HUES6 (cell line): ENCODE measurements at regions not wholly inside any gene's neighbourhood (a gene's known extent, or its start where the extent isn't known, plus 50 kb on each side); places are given as distances from the start of the nearest gene placed in this dataset.

ENCODE experiments used
- H3K27ac ChIP-seq: 2 replicates; pipeline ENCODE4 v1.7.0; 2013; ENCODE audit warnings: low read depth, mild to moderate bottlenecking, low read length, inconsistent platforms
- H3K27me3 ChIP-seq: 2 replicates; pipeline ENCODE4 v1.6.1; 2013; ENCODE audit warnings: low read length; ENCODE audit not compliant: control insufficient read depth, insufficient read depth
- H3K36me3 ChIP-seq: 2 replicates; pipeline ENCODE4 v1.6.1; 2013; ENCODE audit warnings: low read length; ENCODE audit not compliant: control insufficient read depth, insufficient read depth
- H3K4me1 ChIP-seq: 2 replicates; pipeline ENCODE4 v1.6.1; 2013; ENCODE audit warnings: low read length; ENCODE audit not compliant: control insufficient read depth, insufficient read depth
- H3K4me3 ChIP-seq: 2 replicates; pipeline ENCODE4 v1.5.1; 2013; ENCODE audit warnings: low read depth, low read length
- H3K9ac ChIP-seq: one replicate; pipeline ENCODE4 v1.6.1; 2013; ENCODE audit warnings: mild to moderate bottlenecking, low read length
- H3K9me3 ChIP-seq: 2 replicates; pipeline ENCODE4 v1.6.1; 2013; ENCODE audit warnings: low read depth, low read length; ENCODE audit not compliant: control insufficient read depth, insufficient read depth

GRCh38 chr17:5838661-5839300, 231.4 kb upstream of the WSCD1 start:
- Histone ChIP-seq H3K9ac (no peak overlapping the region), H3K9me3 (no peaks in the 10 kb centered on the region), H3K27me3 (no peaks in the 10 kb centered on the region), H3K36me3 (no peaks in the 10 kb centered on the region), H3K4me1 (no peaks in the 10 kb centered on the region), H3K27ac (no peak overlapping the region), H3K4me3 (no peak overlapping the region)

- Histone ChIP-seq H3K4me3 (no peak overlapping the region), H3K27me3 (no peaks in the 10 kb centered on the region), H3K9me3 (no peaks in the 10 kb centered on the region), H3K9ac (no peak overlapping the region), H3K27ac (no peak overlapping the region), H3K4me1 (no peaks in the 10 kb centered on the region), H3K36me3 (no peaks in the 10 kb centered on the region)
Measured at GRCh38 chr17:5840811-5841446, 229.2 kb upstream of the WSCD1 start.

- no peaks in the 10 kb centered on the region for H3K36me3 ChIP-seq
- H3K4me1 ChIP-seq = no peaks in the 10 kb centered on the region
- H3K9me3 ChIP-seq = no peaks in the 10 kb centered on the region
- no peak overlapping the region for H3K4me3 ChIP-seq
- no peak overlapping the region for H3K9ac ChIP-seq
- no peaks in the 10 kb centered on the region for H3K27me3 ChIP-seq
- no peak overlapping the region for H3K27ac ChIP-seq
Measured at GRCh38 chr17:5841862-5842261, 228.3 kb upstream of the WSCD1 start.

- Histone ChIP-seq H3K4me3 (no peak overlapping the region), H3K9ac (no peak overlapping the region), H3K36me3 (no peaks in the 10 kb centered on the region), H3K27me3 (no peaks in the 10 kb centered on the region), H3K9me3 (no peaks in the 10 kb centered on the region), H3K27ac (no peak overlapping the region), H3K4me1 (no peaks in the 10 kb centered on the region)
Measured at GRCh38 chr17:5843366-5844026, 226.7 kb upstream of the WSCD1 start.

- Histone ChIP-seq H3K36me3 (no peaks in the 10 kb centered on the region), H3K9me3 (no peaks in the 10 kb centered on the region), H3K9ac (no peak overlapping the region), H3K4me3 (no peak overlapping the region), H3K4me1 (no peaks in the 10 kb centered on the region), H3K27me3 (no peaks in the 10 kb centered on the region), H3K27ac (no peak overlapping the region)
Measured at GRCh38 chr17:5846001-5846400, 224.2 kb upstream of the WSCD1 start.

- no peaks in the 10 kb centered on the region for H3K27me3 ChIP-seq
- no peak overlapping the region for H3K9ac ChIP-seq
- no peak overlapping the region for H3K4me3 ChIP-seq
- no peaks in the 10 kb centered on the region for H3K9me3 ChIP-seq
- H3K27ac ChIP-seq = no peak overlapping the region
- no peaks in the 10 kb centered on the region for H3K36me3 ChIP-seq
- no peaks in the 10 kb centered on the region for H3K4me1 ChIP-seq
Measured at GRCh38 chr17:5854871-5855554, 215.2 kb upstream of the WSCD1 start.

GRCh38 chr17:5861246-5861645, 208.9 kb upstream of the WSCD1 start:
- Histone ChIP-seq H3K4me3 (no peak overlapping the region), H3K4me1 (no peaks in the 10 kb centered on the region; the same call in 1 of the 2 replicates), H3K9ac (no peak overlapping the region), H3K27me3 (no peaks in the 10 kb centered on the region), H3K36me3 (no peaks in the 10 kb centered on the region), H3K9me3 (no peaks in the 10 kb centered on the region), H3K27ac (no peak overlapping the region)

- H3K4me1 ChIP-seq = no peaks in the 10 kb centered on the region; the same call in 1 of the 2 replicates
Measured at GRCh38 chr17:5861854-5862253, 208.3 kb upstream of the WSCD1 start.

GRCh38 chr17:5862395-5862794, 207.8 kb upstream of the WSCD1 start:
- H3K36me3 ChIP-seq = no peaks in the 10 kb centered on the region
- no peak overlapping the region for H3K4me3 ChIP-seq
- no peaks in the 10 kb centered on the region for H3K27me3 ChIP-seq
- H3K9ac ChIP-seq = no peak overlapping the region
- H3K27ac ChIP-seq = no peak overlapping the region
- no peaks in the 10 kb centered on the region for H3K9me3 ChIP-seq
- H3K4me1 ChIP-seq = no peaks in the 10 kb centered on the region; the same call in 1 of the 2 replicates

More at GRCh38 chr17:5861854-5862253, 208.3 kb upstream of the WSCD1 start:
- Histone ChIP-seq H3K27ac (no peak overlapping the region), H3K4me3 (no peak overlapping the region), H3K9ac (no peak overlapping the region), H3K36me3 (no peaks in the 10 kb centered on the region), H3K27me3 (no peaks in the 10 kb centered on the region), H3K9me3 (no peaks in the 10 kb centered on the region)

GRCh38 chr17:5864741-5865657, 205.2 kb upstream of the WSCD1 start:
- H3K4me1 ChIP-seq = no peaks in the 10 kb centered on the region; the same call in 1 of the 2 replicates
- H3K36me3 ChIP-seq = no peaks in the 10 kb centered on the region
- H3K4me3 ChIP-seq = no peak overlapping the region

More at GRCh38 chr17:5864741-5865657, 205.2 kb upstream of the WSCD1 start:
- Histone ChIP-seq H3K9me3 (no peaks in the 10 kb centered on the region), H3K27ac (no peak overlapping the region), H3K27me3 (no peaks in the 10 kb centered on the region), H3K9ac (no peak overlapping the region)
